ENCODE measurements at regions not wholly inside any gene's neighbourhood (a gene's known extent, or its start where the extent isn't known, plus 50 kb on each side); places are given as distances from the start of the nearest gene placed in this dataset.

- Histone ChIP-seq H3K9me3 (ENCODE audit: control insufficient read depth, insufficient read depth, low read depth, low read length) (no peaks in the 10 kb centered on the region), H3K4me1 (ENCODE audit: control insufficient read depth, extremely low read depth, insufficient read depth, low read length) (no peaks in the 10 kb centered on the region), H4K20me1 (ENCODE audit: control insufficient read depth, extremely low read depth, insufficient read depth, low read length) (no peaks in the 10 kb centered on the region), H3K36me3 (ENCODE audit: control insufficient read depth, insufficient read depth, low read length) (no peaks in the 10 kb centered on the region), H3K27me3 (ENCODE audit: control insufficient read depth, insufficient read depth, low read length) (no peaks in the 10 kb centered on the region), H3K9ac (ENCODE audit: insufficient read depth, low read length) (no peak overlapping the region), H2AFZ (ENCODE audit: low read length) (peak overlapping the region; percentile 21), H3K4me3 (replicated peaks in 1 of 4; ENCODE audit: control extremely low read depth in 1 of 4, insufficient read depth in 1 of 4, low read depth in 3 of 4, low read length in 4 of 4) (peak overlapping the region in 1 of 4 experiments; percentile 18), H3K27ac (ENCODE audit: insufficient read depth, low read length) (no peak overlapping the region), H3K4me2 (ENCODE audit: extremely low read depth, insufficient read depth, low read length) (no peak overlapping the region), H3K79me2 (ENCODE audit: control insufficient read depth, insufficient read depth, low read length) (no peaks in the 10 kb centered on the region)
- DNase-seq (ENCODE audit: low read depth in 2 of 2): peak; percentile 21 to 28
- no peak for TF ChIP-seq EZH2 (IDR thresholded peaks at IDR 0.05; ENCODE audit: low read length, missing control alignments)
- TF ChIP-seq CTCF (conservative IDR thresholded peaks at IDR 0.05 in 1 of 2, IDR thresholded peaks at IDR 0.05 in 1 of 2; ENCODE audit: low read depth in 1 of 2, low read length in 2 of 2): no peak
Observed at GRCh38 chr3:153313302-153313965, 151.4 kb downstream of the RAP2B start.

- peak overlapping the region in 1 of 4 experiments; percentile 18 for H3K4me3 ChIP-seq (replicated peaks in 1 of 4; ENCODE audit: control extremely low read depth in 1 of 4, insufficient read depth in 1 of 4, low read depth in 3 of 4, low read length in 4 of 4)
- no peak overlapping the region for H3K27ac ChIP-seq (ENCODE audit: insufficient read depth, low read length)
- no peak overlapping the region for H3K9ac ChIP-seq (ENCODE audit: insufficient read depth, low read length)
Observed at GRCh38 chr3:153314038-153314437, 152.0 kb downstream of the RAP2B start.

GRCh38 chr3:153315781-153316180, 153.8 kb downstream of the RAP2B start:
- Histone ChIP-seq H3K27me3 (ENCODE audit: control insufficient read depth, insufficient read depth, low read length) (no peaks in the 10 kb centered on the region), H3K4me2 (ENCODE audit: extremely low read depth, insufficient read depth, low read length) (no peak overlapping the region), H3K79me2 (ENCODE audit: control insufficient read depth, insufficient read depth, low read length) (no peaks in the 10 kb centered on the region), H4K20me1 (ENCODE audit: control insufficient read depth, extremely low read depth, insufficient read depth, low read length) (no peaks in the 10 kb centered on the region), H3K4me3 (replicated peaks in 1 of 4; ENCODE audit: control extremely low read depth in 1 of 4, insufficient read depth in 1 of 4, low read depth in 3 of 4, low read length in 4 of 4) (no peak overlapping the region), H3K36me3 (ENCODE audit: control insufficient read depth, insufficient read depth, low read length) (no peaks in the 10 kb centered on the region), H2AFZ (ENCODE audit: low read length) (no peak overlapping the region), H3K9me3 (ENCODE audit: control insufficient read depth, insufficient read depth, low read depth, low read length) (no peaks in the 10 kb centered on the region), H3K4me1 (ENCODE audit: control insufficient read depth, extremely low read depth, insufficient read depth, low read length) (no peaks in the 10 kb centered on the region), H3K9ac (ENCODE audit: insufficient read depth, low read length) (no peak overlapping the region), H3K27ac (ENCODE audit: insufficient read depth, low read length) (no peak overlapping the region)
- peak; percentile 9 to 67 for DNase-seq (ENCODE audit: low read depth in 2 of 2)
- TF ChIP-seq CTCF (conservative IDR thresholded peaks at IDR 0.05 in 1 of 2, IDR thresholded peaks at IDR 0.05 in 1 of 2; ENCODE audit: low read depth in 1 of 2, low read length in 2 of 2) (no peak), EZH2 (IDR thresholded peaks at IDR 0.05; ENCODE audit: low read length, missing control alignments) (no peak)

More at GRCh38 chr3:153314038-153314437, 152.0 kb downstream of the RAP2B start:
- Histone ChIP-seq H3K79me2 (ENCODE audit: control insufficient read depth, insufficient read depth, low read length) (no peaks in the 10 kb centered on the region), H3K36me3 (ENCODE audit: control insufficient read depth, insufficient read depth, low read length) (no peaks in the 10 kb centered on the region), H3K4me2 (ENCODE audit: extremely low read depth, insufficient read depth, low read length) (no peak overlapping the region), H3K4me1 (ENCODE audit: control insufficient read depth, extremely low read depth, insufficient read depth, low read length) (no peaks in the 10 kb centered on the region), H4K20me1 (ENCODE audit: control insufficient read depth, extremely low read depth, insufficient read depth, low read length) (no peaks in the 10 kb centered on the region), H3K9me3 (ENCODE audit: control insufficient read depth, insufficient read depth, low read depth, low read length) (no peaks in the 10 kb centered on the region), H3K27me3 (ENCODE audit: control insufficient read depth, insufficient read depth, low read length) (no peaks in the 10 kb centered on the region), H2AFZ (ENCODE audit: low read length) (no peak overlapping the region)
- DNase-seq (ENCODE audit: low read depth in 2 of 2): no peak
- no peak for TF ChIP-seq EZH2 (IDR thresholded peaks at IDR 0.05; ENCODE audit: low read length, missing control alignments)
- TF ChIP-seq CTCF (conservative IDR thresholded peaks at IDR 0.05 in 1 of 2, IDR thresholded peaks at IDR 0.05 in 1 of 2; ENCODE audit: low read depth in 1 of 2, low read length in 2 of 2): no peak

Measured in fibroblast of lung (primary cell).